Gastrocnemius medialis (tissue), 4 donors: ENCODE measurements at regions not wholly inside any gene's neighbourhood (a gene's known extent, or its start where the extent isn't known, plus 50 kb on each side); places are given as distances from the start of the nearest gene placed in this dataset.

Experiments
- CTCF ChIP-seq, 5 experiments: fragments of 450-650 bp in 3 of 5; fragments of 200-600 bp in 2 of 5; sonication (generic) in 2 of 5; IDR thresholded peaks in 4 of 5; conservative IDR thresholded peaks in 1 of 5; 1 replicate in 4 of 5; 2 replicates in 1 of 5; pipeline ENCODE4 v1.5.1; 2016 to 2019; ENCODE audit warnings: antibody characterized with exemption in 5 of 5, mild to moderate bottlenecking in 3 of 5, moderate library complexity in 3 of 5
- POLR2A ChIP-seq, 2 donors: fragments of 450-650 bp; IDR thresholded peaks; one replicate each; pipeline ENCODE4 v1.6.1; 2017; ENCODE audit warnings: antibody characterized with exemption in 2 of 2, mild to moderate bottlenecking in 2 of 2, moderate library complexity in 2 of 2

- no peak for TF ChIP-seq POLR2A (IDR thresholded peaks at IDR 0.05)
- no peak for TF ChIP-seq CTCF (IDR thresholded peaks at IDR 0.05 in 4 of 5, conservative IDR thresholded peaks at IDR 0.05 in 1 of 5)
These were observed 604.8 kb downstream of the PLA2G4A start for GRCh38 chr1:187433598-187433997.
